GM18868 (cell line): ENCODE measurements at regions not wholly inside any gene's neighbourhood (a gene's known extent, or its start where the extent isn't known, plus 50 kb on each side); places are given as distances from the start of the nearest gene placed in this dataset.

Source experiments
- ATAC-seq: cut with Tn5 transposase; IDR thresholded peaks from one replicate; pipeline ENCODE4 v1.9.1; 2021; ENCODE audit warnings: mild to moderate bottlenecking, moderate library complexity; ENCODE audit not compliant: unreplicated experiment

DNA sequence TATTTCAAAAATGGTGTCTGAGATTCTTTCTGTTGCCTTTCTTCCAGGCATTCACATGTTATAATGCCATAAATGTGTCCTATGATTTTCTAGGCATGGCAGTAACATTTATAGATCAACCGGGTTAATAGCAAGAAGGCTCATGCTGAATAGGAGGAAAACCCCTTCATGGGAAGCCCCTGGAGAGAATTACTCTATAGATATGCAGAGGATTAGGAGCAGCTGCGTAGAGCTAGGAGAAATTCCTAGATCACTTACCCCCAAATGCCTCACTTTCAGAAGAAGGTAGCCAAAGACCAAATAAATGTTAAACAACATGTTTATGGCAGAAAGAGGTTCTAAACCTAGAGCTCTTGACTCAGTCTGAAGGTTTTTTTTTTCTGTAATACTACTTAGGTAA lies 153.4 kb upstream of the CTNNA2 start:
- no peak for ATAC-seq

DNA sequence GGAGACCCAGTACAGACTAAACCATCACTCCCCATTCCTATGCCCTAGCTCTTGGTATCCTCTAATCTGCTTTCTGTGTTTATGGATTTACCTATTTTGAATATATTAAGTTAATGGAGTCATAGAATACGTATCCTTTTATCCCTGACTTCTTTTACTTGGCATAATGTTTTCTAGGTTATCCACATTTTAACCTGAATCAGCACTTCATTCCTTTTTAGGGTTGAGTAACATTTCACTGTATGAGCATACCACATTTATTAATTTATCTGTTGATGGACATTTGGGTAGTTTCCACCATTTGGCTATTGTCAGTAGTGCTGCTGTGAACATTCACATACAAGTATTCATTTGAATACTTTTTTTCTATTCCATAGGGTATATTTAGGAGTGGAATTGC lies 157.3 kb upstream of the CTNNA2 start:
- ATAC-seq: no peak

GRCh38 chr2:79327460-79327859 lies 167.9 kb upstream of the REG3A start:
- ATAC-seq: no peak

DNA sequence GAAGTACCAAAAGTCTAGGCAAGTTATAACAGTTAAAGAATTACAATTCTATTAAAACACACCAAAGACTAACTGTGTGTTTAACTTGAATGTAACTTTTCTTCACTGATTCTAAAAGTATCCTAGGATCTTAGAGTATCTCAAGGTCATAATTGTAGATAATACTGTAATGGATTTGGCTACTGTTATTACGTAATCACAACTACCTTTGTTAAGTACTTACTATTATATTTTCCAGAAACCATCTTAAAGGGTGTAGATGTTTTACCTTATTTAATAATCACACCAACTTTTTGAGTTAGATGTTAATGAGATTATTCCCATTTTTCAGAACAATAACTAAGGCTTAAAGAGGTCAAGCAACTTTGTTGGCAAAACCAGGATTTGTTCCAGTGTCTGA lies 161.3 kb upstream of the REG3A start:
- no peak for ATAC-seq

- no peak for ATAC-seq
Measured at GRCh38 chr2:79294994-79295393, 135.4 kb upstream of the REG3A start.

DNA sequence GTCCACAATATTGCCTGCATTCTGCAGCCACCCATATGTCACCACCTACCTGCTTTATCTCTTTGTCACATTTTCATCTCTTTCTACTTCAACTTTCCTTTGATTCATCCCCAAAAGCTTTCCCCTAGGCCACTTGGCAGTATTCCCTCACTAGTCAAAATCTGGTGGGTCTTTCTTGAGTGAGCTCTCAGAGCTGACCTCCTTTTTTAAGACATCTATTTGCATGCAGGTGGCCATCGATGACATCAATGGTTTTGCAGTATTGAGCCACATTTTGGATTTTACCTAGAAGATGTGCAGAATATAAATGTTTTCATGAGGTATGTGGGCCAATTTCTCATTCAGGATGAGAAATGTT lies 133.4 kb upstream of the REG3A start:
- no peak for ATAC-seq

GRCh38 chr2:79292239-79292957 lies 132.8 kb upstream of the REG3A start:
- ATAC-seq: no peak

DNA sequence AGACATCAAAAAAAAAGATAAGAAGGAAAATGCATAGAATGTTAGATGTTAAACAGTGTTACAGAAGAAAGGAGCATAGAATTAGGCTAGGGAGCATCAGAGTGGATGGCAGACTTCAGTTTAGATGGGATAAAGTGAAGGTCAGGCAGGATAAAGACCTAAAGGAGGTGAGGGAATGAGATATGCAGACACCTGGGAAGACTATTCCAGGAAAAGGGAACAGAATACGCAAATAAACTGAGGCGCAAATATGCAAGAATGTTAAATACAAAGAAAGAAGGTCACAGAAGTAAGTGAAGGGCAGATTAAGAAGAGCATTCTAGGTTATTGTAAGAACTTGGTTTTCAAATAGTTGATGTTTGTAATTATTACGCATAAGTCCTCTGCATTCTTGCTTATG lies 116.3 kb upstream of the REG3A start:
- no peak for ATAC-seq

- ATAC-seq: no peak
Measured at GRCh38 chr2:79275197-79275596, 115.6 kb upstream of the REG3A start.

DNA sequence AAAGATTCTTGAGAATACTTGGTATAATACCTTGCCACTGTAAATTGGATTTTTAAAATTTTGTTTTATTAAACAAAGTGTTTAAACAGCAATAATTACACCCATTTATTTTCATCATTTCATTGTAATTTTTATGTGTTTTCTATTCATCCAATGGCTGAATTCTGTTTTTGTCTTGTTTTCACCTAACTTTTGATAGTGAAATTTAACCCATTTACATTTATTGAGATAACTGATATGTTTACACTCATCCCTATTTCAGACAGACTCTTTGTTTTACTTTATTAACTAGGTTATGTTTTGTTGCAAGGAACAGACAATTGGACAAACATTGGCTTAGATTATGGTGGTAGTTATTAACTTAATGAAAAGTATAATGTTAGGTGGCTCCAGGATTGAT lies 113.1 kb upstream of the REG3A start:
- ATAC-seq: no peak

DNA sequence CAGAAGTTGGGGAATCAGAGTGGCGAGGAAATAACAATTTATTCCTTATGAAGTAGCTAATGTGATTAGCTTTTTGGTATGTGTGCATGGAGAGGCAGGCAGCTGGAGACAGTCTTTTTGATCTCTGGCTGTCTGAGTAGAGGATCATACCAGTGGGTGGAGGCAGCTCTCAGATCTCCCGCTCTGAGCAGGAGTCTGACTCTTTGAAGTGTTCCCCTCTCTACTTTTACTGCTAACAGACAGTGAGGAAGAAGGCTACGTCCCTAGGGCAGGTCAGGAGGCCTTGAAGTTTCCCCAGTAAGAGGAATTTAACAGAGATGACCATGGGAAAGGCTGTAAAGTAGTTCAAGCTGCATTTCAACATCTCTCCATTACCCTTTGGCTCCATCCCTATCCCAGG lies 111.9 kb upstream of the REG3A start:
- no peak for ATAC-seq

DNA sequence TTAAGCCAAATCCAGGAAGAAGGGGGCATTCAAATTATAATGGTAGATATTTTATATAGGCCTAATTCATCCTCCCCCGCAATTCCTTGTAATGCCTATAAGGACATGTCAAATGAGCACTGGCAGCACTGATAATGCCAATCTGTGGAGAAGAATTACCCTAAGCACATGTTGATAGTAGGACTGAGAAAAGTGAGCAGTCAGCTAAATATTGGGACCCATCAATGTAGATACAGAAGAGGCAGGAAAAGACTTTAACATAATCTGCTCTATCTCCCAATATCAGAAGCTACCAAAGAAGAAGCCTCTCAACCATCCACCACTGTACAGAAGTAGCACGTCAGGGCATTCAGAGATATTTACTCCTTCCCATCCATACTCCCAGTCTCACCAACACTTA lies 101.3 kb upstream of the REG3A start:
- ATAC-seq: no peak

DNA sequence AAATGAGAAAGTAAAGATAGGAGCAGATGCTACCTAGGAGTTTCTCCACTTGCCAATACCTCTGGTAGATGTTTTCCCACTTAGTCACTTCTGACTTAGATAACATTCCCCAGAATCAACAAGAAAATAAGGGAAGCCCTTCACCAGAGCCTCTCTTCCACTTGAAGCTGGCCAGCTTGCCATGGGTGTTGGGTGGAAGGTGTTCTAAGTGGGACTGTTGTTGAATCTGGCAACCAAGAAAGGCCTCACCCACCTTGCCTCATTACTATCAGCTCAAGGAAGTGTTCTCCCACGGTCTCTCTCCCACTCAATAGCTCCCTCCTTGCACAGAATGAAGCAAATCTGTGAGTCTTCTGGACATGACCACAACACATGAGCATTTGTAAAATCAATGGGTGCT lies 100.4 kb upstream of the REG3A start:
- ATAC-seq: no peak

DNA sequence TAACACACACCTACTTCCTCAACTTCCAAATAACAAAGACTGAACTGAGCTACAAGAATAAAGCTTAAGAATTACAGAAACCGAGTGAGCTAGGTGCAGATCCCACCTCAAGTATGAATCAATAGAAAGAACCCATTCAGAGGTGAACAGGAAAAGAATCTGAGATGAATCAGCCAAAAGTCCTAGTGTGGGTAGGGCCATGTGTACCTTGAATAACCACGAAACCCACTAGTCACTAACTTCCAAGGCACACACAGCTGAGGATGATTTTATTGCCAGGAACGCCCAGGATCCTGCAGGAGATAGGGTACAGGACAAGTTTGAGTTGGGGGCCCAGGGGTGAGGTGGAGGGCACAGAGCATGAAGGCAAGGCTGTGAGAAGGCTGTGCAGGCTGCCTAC lies 99.7 kb upstream of the REG3A start:
- ATAC-seq: no peak

DNA sequence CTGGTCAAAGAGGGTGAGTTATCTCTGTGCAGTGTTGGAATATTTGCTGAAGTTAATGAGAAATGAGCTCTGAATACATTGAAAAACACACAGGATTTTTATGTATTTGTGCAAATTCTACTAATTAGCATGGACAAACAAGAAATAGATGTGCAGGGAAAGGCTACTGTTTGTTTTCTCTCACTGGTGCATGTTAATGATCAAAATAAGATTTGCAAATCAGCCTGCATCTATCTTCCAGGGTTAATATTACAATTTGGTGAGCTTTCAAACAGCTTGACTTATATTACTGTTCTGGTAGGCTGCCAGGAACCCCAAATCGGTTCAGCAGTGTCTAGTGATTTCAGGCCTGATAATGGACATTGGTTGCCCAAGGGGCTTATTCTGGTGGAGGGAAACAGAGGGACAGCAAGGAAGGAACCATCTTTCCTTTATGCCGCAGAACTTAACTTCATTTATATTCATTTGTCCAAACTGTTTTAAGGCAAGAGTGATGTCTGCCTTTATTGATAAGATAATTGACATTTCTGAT lies 93.8 kb upstream of the REG3A start:
- ATAC-seq: no peak

- ATAC-seq: no peak
Measured at GRCh38 chr2:79250656-79251055, 91.1 kb upstream of the REG3A start.

GRCh38 chr2:79248776-79249175 lies 89.2 kb upstream of the REG3A start:
- ATAC-seq: no peak

GRCh38 chr2:79235135-79235534 lies 75.6 kb upstream of the REG3A start:
- ATAC-seq: peak; percentile 55

GRCh38 chr2:79223539-79223938 lies 64.0 kb upstream of the REG3A start:
- ATAC-seq: no peak

- peak; percentile 93 for ATAC-seq
Measured at GRCh38 chr2:79219383-79219988, 59.9 kb upstream of the REG3A start.

GRCh38 chr2:79210274-79210917 lies 50.8 kb upstream of the REG3A start:
- no peak for ATAC-seq
